ENCODE measurements at regions not wholly inside any gene's neighbourhood (a gene's known extent, or its start where the extent isn't known, plus 50 kb on each side); places are given as distances from the start of the nearest gene placed in this dataset.

DNA sequence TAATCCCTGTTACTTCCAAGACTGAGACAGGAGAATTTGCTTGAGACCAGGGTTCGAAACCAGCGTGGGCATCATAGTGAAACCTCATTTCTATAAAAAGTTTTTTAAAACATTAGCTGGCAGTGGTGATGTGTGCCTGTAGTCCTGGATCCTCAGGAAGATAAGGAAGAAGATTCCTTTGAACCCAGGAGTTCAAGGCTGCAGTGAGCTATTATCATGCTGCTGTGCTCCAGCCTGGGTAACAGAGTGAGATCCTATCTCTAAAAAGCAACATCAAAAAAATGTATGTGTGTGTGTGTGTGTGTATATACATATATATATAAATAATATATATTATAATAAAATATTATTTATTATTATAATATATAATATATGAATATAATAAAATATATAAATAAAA lies 1417.6 kb upstream of the CDH2 start:
- TF ChIP-seq, protein P1, sequence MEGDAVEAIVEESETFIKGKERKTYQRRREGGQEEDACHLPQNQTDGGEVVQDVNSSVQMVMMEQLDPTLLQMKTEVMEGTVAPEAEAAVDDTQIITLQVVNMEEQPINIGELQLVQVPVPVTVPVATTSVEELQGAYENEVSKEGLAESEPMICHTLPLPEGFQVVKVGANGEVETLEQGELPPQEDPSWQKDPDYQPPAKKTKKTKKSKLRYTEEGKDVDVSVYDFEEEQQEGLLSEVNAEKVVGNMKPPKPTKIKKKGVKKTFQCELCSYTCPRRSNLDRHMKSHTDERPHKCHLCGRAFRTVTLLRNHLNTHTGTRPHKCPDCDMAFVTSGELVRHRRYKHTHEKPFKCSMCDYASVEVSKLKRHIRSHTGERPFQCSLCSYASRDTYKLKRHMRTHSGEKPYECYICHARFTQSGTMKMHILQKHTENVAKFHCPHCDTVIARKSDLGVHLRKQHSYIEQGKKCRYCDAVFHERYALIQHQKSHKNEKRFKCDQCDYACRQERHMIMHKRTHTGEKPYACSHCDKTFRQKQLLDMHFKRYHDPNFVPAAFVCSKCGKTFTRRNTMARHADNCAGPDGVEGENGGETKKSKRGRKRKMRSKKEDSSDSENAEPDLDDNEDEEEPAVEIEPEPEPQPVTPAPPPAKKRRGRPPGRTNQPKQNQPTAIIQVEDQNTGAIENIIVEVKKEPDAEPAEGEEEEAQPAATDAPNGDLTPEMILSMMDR (conservative IDR thresholded peaks at IDR 0.05 in 1 of 2, IDR thresholded peaks at IDR 0.05 in 1 of 2; ENCODE audit: low read depth in 1 of 2, low read length in 2 of 2), result no peak
- TF ChIP-seq EZH2 (IDR thresholded peaks at IDR 0.05; ENCODE audit: low read length, missing control alignments), result no peak

Data from fibroblast of lung (primary cell).